ENCODE measurements at regions not wholly inside any gene's neighbourhood (a gene's known extent, or its start where the extent isn't known, plus 50 kb on each side); places are given as distances from the start of the nearest gene placed in this dataset.

DNA sequence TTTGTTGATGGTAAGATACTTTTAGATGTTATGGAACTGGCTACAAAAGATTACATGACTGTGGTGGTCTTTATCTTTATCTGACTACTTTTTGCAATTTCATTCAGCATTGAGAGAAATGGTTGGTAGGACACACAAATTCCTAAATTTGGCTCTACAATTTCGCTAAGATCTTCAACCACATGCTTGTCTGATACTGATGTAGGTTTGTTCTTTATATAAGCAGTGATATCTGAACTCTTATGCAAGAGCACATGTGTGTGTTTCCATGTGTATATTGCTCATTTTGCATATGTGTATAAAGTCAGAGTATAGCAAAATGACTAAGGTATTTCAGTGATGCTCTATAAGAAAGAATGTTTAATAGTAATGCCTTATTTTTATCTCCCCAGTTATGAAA, 501.5 kb downstream of the ARL4A start:
- H3K27ac ChIP-seq (ENCODE audit: low read length), result no peak overlapping the region
- no peaks in the 10 kb centered on the region for H3K27me3 ChIP-seq (ENCODE audit: low read depth, low read length)
- no peak for TF ChIP-seq CTCF (IDR thresholded peaks at IDR 0.05; ENCODE audit: low read depth, low read length)
- no peak for TF ChIP-seq EZH2phosphoT487 (IDR thresholded peaks at IDR 0.05; ENCODE audit: low read depth)
- no peaks in the 10 kb centered on the region for H3K79me2 ChIP-seq (ENCODE audit: low read length)
- H3K36me3 ChIP-seq (replicated peaks; ENCODE audit: low read depth, low read length), result no peaks in the 10 kb centered on the region
- no peak overlapping the region for H2AFZ ChIP-seq (ENCODE audit: low read depth, low read length)
- no peaks in the 10 kb centered on the region for H3K4me1 ChIP-seq (ENCODE audit: low read length)
- no peaks in the 10 kb centered on the region for H4K20me1 ChIP-seq (ENCODE audit: insufficient read depth, low read length)
- H3K9ac ChIP-seq (ENCODE audit: low read length), result no peak overlapping the region
- no peaks in the 10 kb centered on the region for H3K9me3 ChIP-seq (ENCODE audit: insufficient read depth, low read length)
- H3K4me3 ChIP-seq (ENCODE audit: low read length), result no peak overlapping the region
- no peak overlapping the region for H3K4me2 ChIP-seq (ENCODE audit: low read length)

GRCh38 chr7:13189668-13190067, 502.2 kb downstream of the ARL4A start:
- H3K4me1 ChIP-seq (ENCODE audit: low read length), result no peaks in the 10 kb centered on the region
- H3K9me3 ChIP-seq (ENCODE audit: insufficient read depth, low read length), result no peaks in the 10 kb centered on the region
- no peak overlapping the region for H3K27ac ChIP-seq (ENCODE audit: low read length)
- H3K4me3 ChIP-seq (ENCODE audit: low read length), result no peak overlapping the region
- H3K36me3 ChIP-seq (replicated peaks; ENCODE audit: low read depth, low read length), result no peaks in the 10 kb centered on the region
- H4K20me1 ChIP-seq (ENCODE audit: insufficient read depth, low read length), result no peaks in the 10 kb centered on the region
- no peak overlapping the region for H2AFZ ChIP-seq (ENCODE audit: low read depth, low read length)
- H3K79me2 ChIP-seq (ENCODE audit: low read length), result no peaks in the 10 kb centered on the region
- no peaks in the 10 kb centered on the region for H3K27me3 ChIP-seq (ENCODE audit: low read depth, low read length)
- H3K4me2 ChIP-seq (ENCODE audit: low read length), result no peak overlapping the region
- TF ChIP-seq CTCF (IDR thresholded peaks at IDR 0.05; ENCODE audit: low read depth, low read length) (no peak), EZH2phosphoT487 (IDR thresholded peaks at IDR 0.05; ENCODE audit: low read depth) (no peak)
- no peak overlapping the region for H3K9ac ChIP-seq (ENCODE audit: low read length)

- Histone ChIP-seq H2AFZ (ENCODE audit: low read depth, low read length) (no peak overlapping the region), H3K4me3 (ENCODE audit: low read length) (no peak overlapping the region), H3K9ac (ENCODE audit: low read length) (no peak overlapping the region), H3K4me1 (ENCODE audit: low read length) (no peaks in the 10 kb centered on the region), H3K9me3 (ENCODE audit: insufficient read depth, low read length) (no peaks in the 10 kb centered on the region), H3K79me2 (ENCODE audit: low read length) (no peaks in the 10 kb centered on the region), H3K27ac (ENCODE audit: low read length) (no peak overlapping the region), H3K27me3 (ENCODE audit: low read depth, low read length) (no peaks in the 10 kb centered on the region), H3K36me3 (replicated peaks; ENCODE audit: low read depth, low read length) (no peaks in the 10 kb centered on the region), H3K4me2 (ENCODE audit: low read length) (no peak overlapping the region), H4K20me1 (ENCODE audit: insufficient read depth, low read length) (no peaks in the 10 kb centered on the region)
- TF ChIP-seq EZH2phosphoT487 (IDR thresholded peaks at IDR 0.05; ENCODE audit: low read depth) (no peak), CTCF (IDR thresholded peaks at IDR 0.05; ENCODE audit: low read depth, low read length) (no peak)
These were observed 510.1 kb downstream of the ARL4A start for GRCh38 chr7:13197501-13197900.

DNA sequence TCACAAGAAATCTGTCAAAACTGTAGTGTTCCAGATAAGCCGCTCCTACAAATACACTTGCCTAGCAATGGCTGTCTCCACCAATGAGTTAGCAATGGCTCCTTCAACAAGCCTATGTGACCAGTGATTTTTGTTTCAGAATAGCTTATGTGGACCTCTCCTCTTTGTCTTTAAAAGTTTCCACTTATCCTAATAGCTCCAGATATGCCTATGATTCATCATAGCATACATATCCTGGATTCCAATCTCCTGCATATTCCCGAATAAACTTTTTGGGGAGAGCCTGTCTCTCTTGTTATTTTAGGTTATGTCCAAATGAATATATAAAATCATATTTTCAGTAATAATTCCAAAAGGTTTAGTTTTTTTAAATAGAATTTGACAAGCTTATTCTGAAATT, 510.6 kb downstream of the ARL4A start:
- no peak overlapping the region for H3K9ac ChIP-seq (ENCODE audit: low read length)
- H3K79me2 ChIP-seq (ENCODE audit: low read length), result no peaks in the 10 kb centered on the region
- no peaks in the 10 kb centered on the region for H4K20me1 ChIP-seq (ENCODE audit: insufficient read depth, low read length)
- no peaks in the 10 kb centered on the region for H3K4me1 ChIP-seq (ENCODE audit: low read length)
- no peaks in the 10 kb centered on the region for H3K36me3 ChIP-seq (replicated peaks; ENCODE audit: low read depth, low read length)
- H3K4me3 ChIP-seq (ENCODE audit: low read length), result no peak overlapping the region
- no peak for TF ChIP-seq EZH2phosphoT487 (IDR thresholded peaks at IDR 0.05; ENCODE audit: low read depth)
- H3K9me3 ChIP-seq (ENCODE audit: insufficient read depth, low read length), result no peaks in the 10 kb centered on the region
- H3K4me2 ChIP-seq (ENCODE audit: low read length), result no peak overlapping the region
- no peak overlapping the region for H2AFZ ChIP-seq (ENCODE audit: low read depth, low read length)
- H3K27ac ChIP-seq (ENCODE audit: low read length), result no peak overlapping the region
- no peaks in the 10 kb centered on the region for H3K27me3 ChIP-seq (ENCODE audit: low read depth, low read length)

GRCh38 chr7:13198727-13199126, 511.3 kb downstream of the ARL4A start:
- Histone ChIP-seq H3K4me3 (ENCODE audit: low read length) (no peak overlapping the region), H3K79me2 (ENCODE audit: low read length) (no peaks in the 10 kb centered on the region), H3K27ac (ENCODE audit: low read length) (no peak overlapping the region), H4K20me1 (ENCODE audit: insufficient read depth, low read length) (no peaks in the 10 kb centered on the region), H3K4me2 (ENCODE audit: low read length) (no peak overlapping the region), H3K9me3 (ENCODE audit: insufficient read depth, low read length) (no peaks in the 10 kb centered on the region), H3K27me3 (ENCODE audit: low read depth, low read length) (no peaks in the 10 kb centered on the region), H2AFZ (ENCODE audit: low read depth, low read length) (no peak overlapping the region), H3K9ac (ENCODE audit: low read length) (no peak overlapping the region), H3K4me1 (ENCODE audit: low read length) (no peaks in the 10 kb centered on the region), H3K36me3 (replicated peaks; ENCODE audit: low read depth, low read length) (no peaks in the 10 kb centered on the region)
- no peak for TF ChIP-seq EZH2phosphoT487 (IDR thresholded peaks at IDR 0.05; ENCODE audit: low read depth)
- no peak for TF ChIP-seq CTCF (IDR thresholded peaks at IDR 0.05; ENCODE audit: low read depth, low read length)

Measured in OCI-LY3 (cell line).